HL-60 (cell line): ENCODE measurements at regions not wholly inside any gene's neighbourhood (a gene's known extent, or its start where the extent isn't known, plus 50 kb on each side); places are given as distances from the start of the nearest gene placed in this dataset.

Experiments used
- DNase-seq, 2 experiments: peaks; one replicate each; pipeline ENCODE4 v3.0.0-alpha.2; 2010 to 2020; ENCODE audit warnings: low read depth in 1 of 2, low spot score in 1 of 2
- H3K27ac ChIP-seq: fragments of 250-450 bp; sonication (Bioruptor Pico); replicated peaks from 2 replicates; pipeline ENCODE4 v1.5.1; 2020; ENCODE audit warnings: mild to moderate bottlenecking, moderate library complexity
- H3K27me3 ChIP-seq: fragments of 250-450 bp; sonication (Bioruptor Pico); 2 replicates; pipeline ENCODE4 v1.5.1; 2021; ENCODE audit warnings: mild to moderate bottlenecking, moderate library complexity; ENCODE audit not compliant: insufficient read depth, poor library complexity, severe bottlenecking
- H3K4me3 ChIP-seq: replicated peaks from 2 replicates; pipeline ENCODE4 v1.5.1; 2011; ENCODE audit warnings: mild to moderate bottlenecking, control low read depth, low read length; ENCODE audit not compliant: insufficient read depth
- CTCF ChIP-seq: IDR thresholded peaks from one replicate; pipeline ENCODE4 v1.5.1; 2011; ENCODE audit warnings: low read length, control low read depth, inconsistent platforms; ENCODE audit not compliant: insufficient read depth
- GABPA ChIP-seq: IDR thresholded peaks from 2 replicates; pipeline ENCODE4 v1.6.1; 2012; ENCODE audit warnings: low read depth
- POLR2AphosphoS5 ChIP-seq: IDR thresholded peaks from 2 replicates; pipeline ENCODE4 v1.6.1; 2012; ENCODE audit warnings: low read depth
- REST ChIP-seq: IDR thresholded peaks from 2 replicates; pipeline ENCODE4 v1.6.1; 2012; ENCODE audit warnings: low read depth; ENCODE audit not compliant: insufficient replicate concordance
- SPI1 ChIP-seq: IDR thresholded peaks from 2 replicates; pipeline ENCODE4 v1.6.1; 2012; ENCODE audit warnings: low read depth, mild to moderate bottlenecking, borderline replicate concordance

GRCh38 chr10:129136951-129137350 lies 330.1 kb upstream of the MGMT start:
- no peak overlapping the region for H3K4me3 ChIP-seq
- DNase-seq = no peak
- TF ChIP-seq SPI1 (no peak), CTCF (no peak), GABPA (no peak), POLR2AphosphoS5 (no peak), REST (no peak)

GRCh38 chr10:129140921-129141885 lies 325.8 kb upstream of the MGMT start:
- TF ChIP-seq CTCF (no peak), POLR2AphosphoS5 (no peak), GABPA (no peak), SPI1 (no peak), REST (no peak)
- H3K4me3 ChIP-seq = no peak overlapping the region
- peaks cover 10% of the 10 kb centered on the region for H3K27me3 ChIP-seq
- no peak for DNase-seq
- no peak overlapping the region for H3K27ac ChIP-seq

More at GRCh38 chr10:129136951-129137350, 330.1 kb upstream of the MGMT start:
- no peak overlapping the region for H3K27ac ChIP-seq
- peaks cover 5% of the 10 kb centered on the region for H3K27me3 ChIP-seq

GRCh38 chr10:129151281-129151680 lies 315.8 kb upstream of the MGMT start:
- Histone ChIP-seq H3K27me3 (no peaks in the 10 kb centered on the region), H3K4me3 (no peak overlapping the region), H3K27ac (no peak overlapping the region)
- TF ChIP-seq SPI1 (no peak), POLR2AphosphoS5 (no peak), REST (no peak), CTCF (no peak), GABPA (no peak)
- DNase-seq = no peak
